Activated effector memory CD4-positive, alpha-beta T cell treated with Interleukin-2 at 50 U/mL for 16 hours (primary cell): ENCODE measurements at regions not wholly inside any gene's neighbourhood (a gene's known extent, or its start where the extent isn't known, plus 50 kb on each side); places are given as distances from the start of the nearest gene placed in this dataset.

Experiments used
- DNase-seq: peaks from one replicate; pipeline ENCODE4 v3.0.0-alpha.2; 2020

GRCh38 chr7:25279705-25280104, 51.4 kb upstream of the NPVF start:
- no peak for DNase-seq

DNA sequence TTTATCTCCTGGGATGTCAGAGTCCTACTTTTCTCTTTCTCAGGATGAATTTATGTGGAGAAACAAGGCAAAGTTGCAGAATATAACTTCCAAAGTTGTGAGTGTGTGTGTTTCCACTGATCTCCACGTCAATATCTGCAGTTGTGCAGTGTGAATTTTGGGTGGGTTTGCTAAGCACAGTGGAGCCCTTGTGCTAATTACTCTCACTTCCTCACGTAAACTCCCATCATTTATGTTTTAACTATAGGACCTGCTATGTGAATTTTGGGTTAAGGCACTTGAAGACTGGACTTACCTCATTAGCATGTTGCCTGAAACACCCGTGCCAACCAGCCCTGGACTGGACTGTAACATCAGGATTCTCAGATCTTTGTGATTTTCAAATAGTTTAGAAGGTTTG, 51.9 kb upstream of the NPVF start:
- no peak for DNase-seq

DNA sequence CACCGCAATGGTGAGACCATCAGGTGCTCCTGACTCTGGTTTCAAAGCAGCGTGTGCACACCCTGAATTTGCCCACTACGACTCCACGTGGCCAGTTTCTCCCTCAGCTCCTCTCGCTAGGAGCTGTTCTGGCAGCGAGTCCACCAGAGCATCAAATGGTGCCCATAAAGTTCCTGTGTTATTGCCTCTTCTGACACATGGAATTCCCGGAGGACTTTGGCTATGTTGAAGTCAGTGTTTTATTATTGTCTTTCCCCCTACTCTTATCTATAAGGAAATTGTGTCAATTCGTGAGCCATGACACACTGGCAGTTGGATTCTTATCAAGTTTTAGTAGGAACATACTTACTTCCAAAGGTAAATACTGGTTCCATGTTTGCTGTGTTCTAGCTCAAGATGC, 53.9 kb upstream of the NPVF start:
- no peak for DNase-seq

DNA sequence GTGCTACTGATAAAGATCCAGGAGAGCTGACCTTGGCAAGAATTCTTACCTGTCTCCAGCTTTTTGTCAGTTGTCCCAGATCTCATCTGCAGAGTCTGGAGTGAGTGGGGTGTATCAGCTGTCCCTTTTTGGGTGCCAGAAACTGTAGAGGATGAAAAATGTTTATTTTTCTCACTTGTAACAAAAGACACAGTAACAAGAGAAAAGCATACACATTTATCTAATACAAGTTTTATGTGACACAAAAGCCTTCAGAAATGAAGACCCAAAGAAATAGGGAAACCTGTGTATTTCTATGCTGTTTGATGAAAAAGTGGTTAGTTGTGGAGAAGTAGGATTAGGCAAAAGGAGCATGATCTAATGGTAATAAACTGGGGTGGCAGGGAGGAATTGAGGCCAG, 58.5 kb upstream of the NPVF start:
- DNase-seq, result no peak

GRCh38 chr7:25287291-25287690, 59.0 kb upstream of the NPVF start:
- DNase-seq, result no peak

- DNase-seq, result no peak
Observed at GRCh38 chr7:25288556-25289307, 60.4 kb upstream of the NPVF start.

- DNase-seq, result no peak
Observed at GRCh38 chr7:25289518-25289917, 61.2 kb upstream of the NPVF start.

GRCh38 chr7:25294624-25295023, 66.3 kb upstream of the NPVF start:
- no peak for DNase-seq

- no peak for DNase-seq
Observed at GRCh38 chr7:25295387-25295786, 67.1 kb upstream of the NPVF start.

GRCh38 chr7:25296086-25296485, 67.8 kb upstream of the NPVF start:
- no peak for DNase-seq

- no peak for DNase-seq
Observed at GRCh38 chr7:25297278-25297677, 69.0 kb upstream of the NPVF start.

DNA sequence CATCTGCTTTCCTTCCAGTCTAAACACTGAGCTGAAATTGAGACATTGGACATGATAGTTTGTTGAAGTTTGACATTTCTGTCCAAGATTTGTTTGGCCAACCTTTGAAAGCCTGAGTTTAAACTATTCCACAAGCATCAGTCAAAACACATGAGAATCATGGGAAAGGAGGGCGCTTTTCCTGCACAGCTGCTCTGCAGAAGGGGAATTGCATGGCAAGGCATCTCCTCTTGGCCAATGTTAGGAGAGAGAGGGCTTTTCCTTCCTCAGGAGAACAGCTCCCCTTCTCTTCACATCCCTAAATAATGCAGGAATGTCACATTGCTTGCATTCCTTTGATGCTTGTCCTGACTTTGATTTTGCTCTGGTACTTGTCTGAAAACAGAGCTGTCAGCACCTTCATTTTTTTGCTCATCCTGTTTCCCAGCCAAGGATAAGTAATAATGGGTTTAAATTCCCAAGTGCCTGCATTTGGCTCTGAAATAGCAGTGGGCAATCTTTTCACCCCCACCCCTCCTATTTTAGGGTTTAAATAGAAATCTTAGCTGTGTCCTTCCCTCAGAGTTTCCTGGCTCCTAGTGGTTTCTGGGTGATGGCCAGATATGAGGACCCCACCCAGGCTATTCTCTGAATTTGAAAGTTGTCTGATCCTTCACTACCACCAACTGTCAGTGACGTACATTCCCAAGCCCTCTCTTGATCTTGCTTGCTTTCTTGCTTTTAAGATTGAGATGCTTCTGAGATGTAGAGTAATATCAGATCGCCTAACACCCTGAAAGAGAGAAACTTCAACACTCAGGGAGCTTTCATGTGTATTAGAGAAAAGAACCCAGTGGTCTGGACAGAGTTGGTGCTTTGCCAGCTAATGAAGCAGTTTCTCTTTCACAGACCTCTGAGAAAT, 75.2 kb upstream of the NPVF start:
- DNase-seq, result no peak

GRCh38 chr7:25304691-25305090, 76.4 kb upstream of the NPVF start:
- DNase-seq, result no peak

- no peak for DNase-seq
Observed at GRCh38 chr7:25305831-25306230, 77.5 kb upstream of the NPVF start.

DNA sequence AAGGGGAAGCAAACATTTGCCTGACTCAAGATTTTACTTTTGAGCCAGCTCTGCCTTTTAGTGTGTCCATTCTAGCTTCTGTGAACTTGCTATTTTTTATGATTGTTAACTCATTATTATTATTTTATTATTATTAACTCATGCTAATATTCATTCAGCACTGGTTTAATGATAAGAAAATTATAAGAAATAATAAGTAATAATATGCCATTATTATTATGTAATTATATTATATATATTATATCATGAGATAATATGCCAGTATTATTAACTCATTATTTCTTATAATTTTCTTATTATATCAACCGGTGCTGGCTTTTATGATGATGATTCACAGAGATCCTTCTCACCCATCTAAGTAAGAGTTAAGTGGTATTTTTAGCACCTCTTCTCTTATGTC, 79.3 kb upstream of the NPVF start:
- DNase-seq, result no peak

GRCh38 chr7:25308246-25308645, 80.0 kb upstream of the NPVF start:
- DNase-seq, result no peak

DNA sequence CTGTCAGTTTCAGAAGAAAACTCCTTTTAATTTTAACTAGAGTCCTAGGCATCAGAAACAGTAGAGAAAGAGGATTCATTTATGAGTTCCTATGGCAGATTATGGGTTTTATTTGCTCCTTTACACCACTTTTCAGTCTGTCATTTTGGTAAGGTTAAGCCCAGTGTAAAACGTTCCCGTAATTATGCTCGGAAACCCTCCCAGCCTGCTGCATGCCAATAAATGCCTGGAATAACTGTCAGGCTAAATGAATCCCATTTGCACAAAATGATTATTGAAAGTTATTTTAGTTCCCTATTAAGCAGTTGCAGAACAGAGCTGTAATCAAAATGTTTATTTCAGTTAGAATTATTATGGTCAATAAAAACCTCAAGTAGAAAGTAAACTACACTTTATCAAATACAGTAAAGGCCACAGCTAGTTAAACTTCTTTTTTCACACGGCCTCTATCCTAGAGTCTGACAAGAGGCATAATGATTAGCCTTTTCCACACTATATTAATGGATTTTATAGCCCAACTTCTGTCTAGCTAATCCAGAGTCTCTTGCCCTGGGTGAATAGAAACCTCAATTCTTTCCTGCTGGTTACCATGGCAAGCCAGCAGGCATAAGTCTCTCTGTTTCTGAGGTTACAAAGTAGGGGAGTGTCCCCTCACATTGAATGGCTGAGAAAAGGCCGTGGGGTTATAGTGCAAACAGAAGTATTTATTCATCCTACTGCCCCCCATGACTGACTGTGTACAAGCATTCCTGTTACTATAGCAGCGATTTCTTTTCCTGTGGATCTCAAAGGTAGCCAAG, 80.8 kb upstream of the NPVF start:
- no peak for DNase-seq

DNA sequence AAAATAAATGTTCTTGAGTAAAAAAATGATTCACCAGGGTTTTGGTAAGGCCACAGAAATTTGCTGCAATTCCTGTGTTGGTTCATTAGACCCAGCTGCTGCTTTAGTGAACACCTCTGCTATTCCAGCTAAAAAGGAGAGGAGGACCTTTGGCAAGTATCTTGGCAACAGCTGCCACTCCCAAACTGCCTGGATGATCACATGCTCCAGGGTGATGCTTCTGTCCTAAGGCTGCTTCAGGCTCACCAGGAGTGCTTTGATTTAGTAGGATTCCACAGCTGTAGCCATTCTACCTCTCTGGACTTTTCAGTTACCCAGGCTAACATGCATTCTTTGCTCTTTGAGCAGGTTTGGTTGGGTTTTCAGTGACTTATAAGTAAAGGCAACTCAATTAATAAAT, 82.6 kb upstream of the NPVF start:
- DNase-seq, result no peak

DNA sequence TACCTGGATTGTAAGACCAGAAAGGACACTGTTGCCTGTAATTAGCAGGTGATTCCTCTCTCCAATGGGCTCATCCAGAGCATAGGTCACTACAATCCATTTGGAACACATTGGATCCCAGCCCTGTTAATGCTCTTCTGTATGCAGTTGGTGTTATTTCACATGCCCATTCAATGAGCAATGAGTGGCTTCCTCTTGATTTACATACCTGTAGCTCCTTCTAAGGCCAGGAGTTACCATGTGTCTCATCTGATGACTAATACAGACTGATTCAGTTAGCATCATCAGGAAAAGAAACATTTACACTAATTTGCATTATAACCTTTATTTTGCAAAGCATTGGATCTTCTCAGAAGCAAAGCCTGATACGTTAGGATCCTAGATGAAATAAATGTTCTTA, 83.1 kb upstream of the NPVF start:
- DNase-seq, result no peak

DNA sequence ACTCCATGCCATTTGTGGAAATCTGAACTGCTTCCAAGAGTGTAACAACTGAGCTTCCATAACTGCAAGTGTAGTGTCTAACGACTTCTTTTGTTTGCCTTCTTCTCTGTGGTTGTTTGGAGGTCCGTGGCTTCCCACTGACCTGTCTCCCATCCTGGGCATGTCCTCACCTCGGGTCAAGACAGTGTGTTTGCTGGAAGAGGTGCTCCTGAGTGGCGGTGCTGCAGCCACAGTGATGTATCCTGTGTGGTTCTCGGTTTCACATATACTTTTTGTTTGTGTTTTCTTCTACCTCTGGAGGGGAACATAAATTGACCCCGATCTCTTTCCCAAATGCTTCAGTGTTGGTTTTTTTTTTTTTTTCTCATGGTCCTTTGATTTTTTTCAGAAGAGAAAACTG, 84.7 kb upstream of the NPVF start:
- DNase-seq, result no peak

DNA sequence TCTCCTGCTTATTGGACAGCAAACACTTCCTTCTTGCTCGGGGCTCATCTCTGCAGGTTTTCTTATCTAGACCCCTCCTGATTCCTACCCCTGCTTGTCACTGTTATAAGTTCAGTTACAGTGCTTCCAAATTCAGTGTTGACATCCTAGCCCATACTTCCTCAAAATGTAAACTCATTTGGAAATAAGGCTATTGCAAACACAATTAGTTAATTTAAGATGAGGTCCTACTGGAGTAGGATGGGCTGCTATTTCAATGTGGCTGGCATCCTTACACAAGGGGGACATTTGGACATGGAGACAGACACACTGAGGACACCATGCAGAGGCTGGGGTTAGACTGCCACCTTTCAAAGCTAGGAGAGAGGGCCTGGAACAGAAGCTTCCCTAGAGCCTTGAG, 85.2 kb upstream of the NPVF start:
- DNase-seq, result no peak

GRCh38 chr7:25314094-25314730, 85.9 kb upstream of the NPVF start:
- DNase-seq, result no peak

DNA sequence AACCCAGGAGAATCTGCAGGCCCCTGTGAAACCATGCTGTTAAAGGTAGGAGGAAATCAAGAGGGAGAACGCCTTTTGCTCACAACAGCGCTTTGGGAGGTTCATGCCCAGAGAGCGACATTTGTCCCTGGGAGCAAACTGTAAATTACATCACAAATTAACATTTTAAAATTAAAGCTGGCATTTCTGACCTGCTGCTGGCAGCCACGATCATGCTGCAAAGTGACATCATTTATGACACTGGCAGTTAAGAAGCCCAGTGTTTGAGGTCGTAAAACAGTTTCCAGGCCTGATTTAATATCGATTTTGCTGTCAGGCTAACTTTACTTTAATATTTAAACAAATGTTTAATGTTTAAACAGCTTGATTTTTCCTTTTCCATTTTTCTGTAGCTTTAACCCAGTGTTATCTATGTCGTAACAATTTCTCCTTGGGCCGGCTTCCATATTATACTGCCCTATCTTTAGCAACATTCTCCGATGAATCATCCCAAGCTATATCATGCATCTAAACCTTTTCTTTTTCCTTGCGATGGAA, 86.5 kb upstream of the NPVF start:
- DNase-seq, result no peak
